GM19397 (cell line): ENCODE measurements at regions not wholly inside any gene's neighbourhood (a gene's known extent, or its start where the extent isn't known, plus 50 kb on each side); places are given as distances from the start of the nearest gene placed in this dataset.
"Not testable (repeated sequence)": the region's sequence is repeated elsewhere in the genome, so short reads cannot be mapped to it uniquely, and the experiment has no call there.

Source experiments
- ATAC-seq: cut with Tn5 transposase; IDR thresholded peaks from one replicate; pipeline ENCODE4 v1.9.1; 2021; ENCODE audit warnings: mild to moderate bottlenecking, moderate library complexity; ENCODE audit not compliant: unreplicated experiment

- no peak for ATAC-seq
Observed at GRCh38 chr3:194858382-194858781, 172.7 kb downstream of the FAM43A start.

- no peak for ATAC-seq
Observed at GRCh38 chr3:194860725-194861124, 175.0 kb downstream of the FAM43A start.

GRCh38 chr3:194861375-194861774 is 175.7 kb downstream of the FAM43A start:
- no peak for ATAC-seq

GRCh38 chr3:194865061-194865460 is 179.4 kb downstream of the FAM43A start:
- no peak for ATAC-seq

- ATAC-seq = no peak
Observed at GRCh38 chr3:194865615-194866014, 179.9 kb downstream of the FAM43A start.

GRCh38 chr3:194866236-194866635 is 180.6 kb downstream of the FAM43A start:
- ATAC-seq = no peak

- no peak for ATAC-seq
Observed at GRCh38 chr3:194867270-194867983, 181.7 kb downstream of the FAM43A start.

- no peak for ATAC-seq
Observed at GRCh38 chr3:194868831-194869230, 183.1 kb downstream of the FAM43A start.

- ATAC-seq = no peak
Observed at GRCh38 chr3:194869482-194870169, 183.9 kb downstream of the FAM43A start.

GRCh38 chr3:194870394-194871110 is 184.9 kb downstream of the FAM43A start:
- no peak for ATAC-seq

- no peak for ATAC-seq
Observed at GRCh38 chr3:194871143-194871863, 185.6 kb downstream of the FAM43A start.

GRCh38 chr3:194871864-194872668 is 186.4 kb downstream of the FAM43A start:
- ATAC-seq = no peak

- ATAC-seq = no peak
Observed at GRCh38 chr3:194872669-194872977, 186.9 kb downstream of the FAM43A start.

- ATAC-seq = not testable (repeated sequence)
Observed at GRCh38 chr3:194873474-194873873, 187.8 kb downstream of the FAM43A start.

GRCh38 chr3:194874206-194874605 is 188.5 kb downstream of the FAM43A start:
- ATAC-seq = no peak

- ATAC-seq = no peak
Observed at GRCh38 chr3:194874783-194875182, 189.1 kb downstream of the FAM43A start.

- ATAC-seq = no peak
Observed at GRCh38 chr3:194875581-194876402, 190.1 kb downstream of the FAM43A start.

- no peak for ATAC-seq
Observed at GRCh38 chr3:194876403-194877095, 190.9 kb downstream of the FAM43A start.
